ENCODE measurements at regions not wholly inside any gene's neighbourhood (a gene's known extent, or its start where the extent isn't known, plus 50 kb on each side); places are given as distances from the start of the nearest gene placed in this dataset.

- TF ChIP-seq TAF1 (conservative IDR thresholded peaks at IDR 0.05) = no peak
Measured at GRCh38 chr20:22814471-22815205, 220.5 kb upstream of the SSTR4 start.

GRCh38 chr20:22815206-22815551 lies 219.9 kb upstream of the SSTR4 start:
- no peaks in the 10 kb centered on the region for H3K9me3 ChIP-seq (ENCODE audit: control insufficient read depth in 4 of 4, low read length in 3 of 4)
- TF ChIP-seq HNF4G (IDR thresholded peaks at IDR 0.05) (no peak), SP1 (IDR thresholded peaks at IDR 0.05) (no peak), NR2F2 (IDR thresholded peaks at IDR 0.05) (no peak), REST (IDR thresholded peaks at IDR 0.05) (no peak), EGR1 (IDR thresholded peaks at IDR 0.05; ENCODE audit: low read depth in 2 of 2) (no peak), FOXA1 (IDR thresholded peaks at IDR 0.05) (no peak), JUND (IDR thresholded peaks at IDR 0.05) (no peak), MAX (IDR thresholded peaks at IDR 0.05) (no peak), ATF3 (IDR thresholded peaks at IDR 0.05) (no peak), TAF1 (conservative IDR thresholded peaks at IDR 0.05) (no peak), FOXA2 (IDR thresholded peaks at IDR 0.05) (no peak), YY1 (IDR thresholded peaks at IDR 0.05) (no peak)
- no peak overlapping the region for H3K9ac ChIP-seq (ENCODE audit: low read depth in 1 of 2, low read length in 2 of 2)
- 56% methylated on average over 5 of the region's 5 CpGs for WGBS
- no peaks in the 10 kb centered on the region for H3K36me3 ChIP-seq (ENCODE audit: control insufficient read depth in 4 of 4, insufficient read depth in 3 of 4, low read depth in 1 of 4, low read length in 3 of 4)
- no peak overlapping the region for H3K4me3 ChIP-seq (ENCODE audit: low read depth in 1 of 3, low read length in 3 of 3)
- H3K27me3 ChIP-seq (ENCODE audit: control insufficient read depth in 4 of 4, insufficient read depth in 4 of 4, low read length in 3 of 4) = no peaks in the 10 kb centered on the region
- H3K4me1 ChIP-seq (ENCODE audit: control insufficient read depth in 4 of 4, insufficient read depth in 4 of 4, low read length in 3 of 4) = no peaks in the 10 kb centered on the region
- no peak for DNase-seq (ENCODE audit: low spot score)
- H3K27ac ChIP-seq (ENCODE audit: low read depth in 1 of 2, low read length in 2 of 2) = no peak overlapping the region

More at GRCh38 chr20:22814471-22815205, 220.5 kb upstream of the SSTR4 start:
- 61% methylated on average over 9 of the region's 9 CpGs for WGBS
- no peak overlapping the region for H3K27ac ChIP-seq (ENCODE audit: low read depth in 1 of 2, low read length in 2 of 2)
- H3K36me3 ChIP-seq (ENCODE audit: control insufficient read depth in 4 of 4, insufficient read depth in 3 of 4, low read depth in 1 of 4, low read length in 3 of 4) = no peaks in the 10 kb centered on the region
- H3K27me3 ChIP-seq (ENCODE audit: control insufficient read depth in 4 of 4, insufficient read depth in 4 of 4, low read length in 3 of 4) = no peaks in the 10 kb centered on the region
- no peak overlapping the region for H3K4me3 ChIP-seq (ENCODE audit: low read depth in 1 of 3, low read length in 3 of 3)
- DNase-seq (ENCODE audit: low spot score) = no peak
- H3K4me1 ChIP-seq (ENCODE audit: control insufficient read depth in 4 of 4, insufficient read depth in 4 of 4, low read length in 3 of 4) = no peaks in the 10 kb centered on the region
- no peak overlapping the region for H3K9ac ChIP-seq (ENCODE audit: low read depth in 1 of 2, low read length in 2 of 2)
- H3K9me3 ChIP-seq (ENCODE audit: control insufficient read depth in 4 of 4, low read length in 3 of 4) = no peaks in the 10 kb centered on the region

- no peak overlapping the region for H3K4me3 ChIP-seq (ENCODE audit: low read depth in 1 of 3, low read length in 3 of 3)
- no peak for DNase-seq (ENCODE audit: low spot score)
- no peaks in the 10 kb centered on the region for H3K27me3 ChIP-seq (ENCODE audit: control insufficient read depth in 4 of 4, insufficient read depth in 4 of 4, low read length in 3 of 4)
- no peaks in the 10 kb centered on the region for H3K9me3 ChIP-seq (ENCODE audit: control insufficient read depth in 4 of 4, low read length in 3 of 4)
- no peaks in the 10 kb centered on the region for H3K4me1 ChIP-seq (ENCODE audit: control insufficient read depth in 4 of 4, insufficient read depth in 4 of 4, low read length in 3 of 4)
- TF ChIP-seq ATF3 (IDR thresholded peaks at IDR 0.05) = no peak
- TF ChIP-seq EGR1 (IDR thresholded peaks at IDR 0.05; ENCODE audit: low read depth in 2 of 2) = no peak
- no peak for TF ChIP-seq SP1 (IDR thresholded peaks at IDR 0.05)
- no peak overlapping the region for H3K9ac ChIP-seq (ENCODE audit: low read depth in 1 of 2, low read length in 2 of 2)
- no peak overlapping the region for H3K27ac ChIP-seq (ENCODE audit: low read depth in 1 of 2, low read length in 2 of 2)
- H3K36me3 ChIP-seq (ENCODE audit: control insufficient read depth in 4 of 4, insufficient read depth in 3 of 4, low read depth in 1 of 4, low read length in 3 of 4) = no peaks in the 10 kb centered on the region
- 71% methylated on average over 9 of the region's 9 CpGs for WGBS
Measured at GRCh38 chr20:22815603-22816315, 219.4 kb upstream of the SSTR4 start.
